Mesenchymal stem cell (in vitro differentiated cells and primary cell): ENCODE measurements at regions not wholly inside any gene's neighbourhood (a gene's known extent, or its start where the extent isn't known, plus 50 kb on each side); places are given as distances from the start of the nearest gene placed in this dataset.

Source experiments
- DNase-seq: peaks from one replicate; pipeline ENCODE4 v3.0.0-alpha.2; 2013
- H2AFZ ChIP-seq: one replicate; pipeline ENCODE4 v1.6.1; 2013; ENCODE audit warnings: low read depth, mild to moderate bottlenecking, control low read depth, inconsistent platforms, low read length, moderate library complexity
- H2AK5ac ChIP-seq: 2 replicates; pipeline ENCODE4 v1.6.1; 2013; ENCODE audit warnings: low read length, moderate library complexity, mild to moderate bottlenecking, inconsistent platforms; ENCODE audit not compliant: severe bottlenecking
- H2BK120ac ChIP-seq: one replicate; pipeline ENCODE4 v1.6.1; 2013; ENCODE audit warnings: low read depth, mild to moderate bottlenecking, inconsistent platforms, low read length, moderate library complexity
- H2BK12ac ChIP-seq, 2 experiments: one replicate each; pipeline ENCODE4 v1.6.1; 2013; ENCODE audit warnings: inconsistent platforms in 2 of 2, low read length in 2 of 2, mild to moderate bottlenecking in 2 of 2, moderate library complexity in 2 of 2, control low read depth in 1 of 2
- H2BK15ac ChIP-seq: one replicate; pipeline ENCODE4 v1.6.1; 2013; ENCODE audit warnings: mild to moderate bottlenecking, low read depth, inconsistent platforms; ENCODE audit not compliant: poor library complexity, severe bottlenecking
- H2BK5ac ChIP-seq: 2 replicates; pipeline ENCODE4 v1.6.1; 2013; ENCODE audit warnings: low read depth, mild to moderate bottlenecking, low read length, control low read depth, inconsistent platforms; ENCODE audit not compliant: poor library complexity, severe bottlenecking
- H3K14ac ChIP-seq, 2 experiments: one replicate each; pipeline ENCODE4 v1.6.1; 2013; ENCODE audit warnings: inconsistent platforms in 2 of 2, low read length in 2 of 2, control low read depth in 1 of 2, mild to moderate bottlenecking in 1 of 2, moderate library complexity in 1 of 2
- H3K18ac ChIP-seq, 2 experiments: one replicate each; pipeline ENCODE4 v1.6.1; 2013; ENCODE audit warnings: inconsistent platforms in 2 of 2, low read length in 2 of 2, control low read depth in 1 of 2, low read depth in 1 of 2, mild to moderate bottlenecking in 1 of 2
- H3K23ac ChIP-seq, 2 experiments: one replicate each; pipeline ENCODE4 v1.6.1; 2013; ENCODE audit warnings: inconsistent platforms in 2 of 2, low read length in 2 of 2, mild to moderate bottlenecking in 2 of 2, moderate library complexity in 2 of 2, control low read depth in 1 of 2
- H3K27ac ChIP-seq: 2 replicates; pipeline ENCODE4 v1.5.1; 2013; ENCODE audit warnings: mild to moderate bottlenecking, moderate library complexity, low read length, control low read depth, inconsistent platforms; ENCODE audit not compliant: poor library complexity, severe bottlenecking
- H3K27me3 ChIP-seq, 2 experiments: 2 replicates each; pipeline versions ENCODE4 v1.6.1 to v1.7.0; 2013; ENCODE audit warnings: low read length in 2 of 2, mild to moderate bottlenecking in 2 of 2, moderate library complexity in 2 of 2, control low read depth in 1 of 2, inconsistent platforms in 1 of 2; ENCODE audit not compliant: control insufficient read depth in 1 of 2, insufficient read depth in 1 of 2
- H3K36me3 ChIP-seq, 2 experiments: 2 replicates each; pipeline versions ENCODE4 v1.6.1 to v1.7.0; 2013; ENCODE audit warnings: low read length in 2 of 2, control low read depth in 1 of 2, inconsistent platforms in 1 of 2, low read depth in 1 of 2, mild to moderate bottlenecking in 1 of 2; ENCODE audit not compliant: insufficient read depth in 2 of 2, control insufficient read depth in 1 of 2
- H3K4ac ChIP-seq, 2 experiments: one replicate each; pipeline ENCODE4 v1.6.1; 2013; ENCODE audit warnings: inconsistent platforms in 2 of 2, low read length in 2 of 2, mild to moderate bottlenecking in 2 of 2, moderate library complexity in 2 of 2, control low read depth in 1 of 2, low read depth in 1 of 2
- H3K4me1 ChIP-seq: 2 replicates; pipeline ENCODE4 v1.6.1; 2013; ENCODE audit warnings: low read depth, low read length, control low read depth; ENCODE audit not compliant: control insufficient read depth, insufficient read depth
- H3K4me2 ChIP-seq: 2 replicates; pipeline ENCODE4 v1.6.1; 2013; ENCODE audit warnings: low read length, mild to moderate bottlenecking, inconsistent platforms; ENCODE audit not compliant: poor library complexity, severe bottlenecking
- H3K4me3 ChIP-seq, 2 experiments: 2 replicates each; pipeline versions ENCODE4 v1.5.1 to v1.7.0; 2013; ENCODE audit warnings: low read length in 2 of 2, mild to moderate bottlenecking in 2 of 2, control low read depth in 1 of 2, low read depth in 1 of 2; ENCODE audit not compliant: insufficient read depth in 1 of 2
- H3K79me1 ChIP-seq: replicated peaks from 2 replicates; pipeline ENCODE4 v1.6.1; 2013; ENCODE audit warnings: mild to moderate bottlenecking, control low read depth, low read length, inconsistent platforms; ENCODE audit not compliant: poor library complexity, severe bottlenecking
- H3K9ac ChIP-seq: 2 replicates; pipeline ENCODE4 v1.7.0; 2013; ENCODE audit warnings: mild to moderate bottlenecking, low read length, moderate library complexity
- H3K9me3 ChIP-seq: 2 replicates; pipeline ENCODE4 v1.7.0; 2013; ENCODE audit warnings: mild to moderate bottlenecking, low read length; ENCODE audit not compliant: control insufficient read depth
- H4K8ac ChIP-seq: one replicate; pipeline ENCODE4 v1.6.1; 2013; ENCODE audit warnings: inconsistent platforms, mild to moderate bottlenecking, low read length, moderate library complexity
- H4K91ac ChIP-seq: one replicate; pipeline ENCODE4 v1.6.1; 2013; ENCODE audit warnings: mild to moderate bottlenecking, low read length, inconsistent platforms
- WGBS: methylation state at CpG from one replicate; pipeline ENCODE4 v1.1.7; 2013; ENCODE audit warnings: mixed read lengths; 5-methylcytosine and 5-hydroxymethylcytosine counted together

- WGBS, result 88% methylated on average over 1 of the region's 2 CpGs
- no peaks in the 10 kb centered on the region for H3K4me1 ChIP-seq
These were observed 528.1 kb upstream of the CDH8 start for GRCh38 chr16:62564291-62564690.

GRCh38 chr16:62562121-62562520 is 525.9 kb upstream of the CDH8 start:
- no peak overlapping the region for H4K8ac ChIP-seq
- no peak overlapping the region for H3K27ac ChIP-seq
- no peak overlapping the region for H3K23ac ChIP-seq
- no peaks in the 10 kb centered on the region for H3K27me3 ChIP-seq
- peaks cover 9% of the 10 kb centered on the region for H3K9me3 ChIP-seq
- no peak overlapping the region for H3K4me2 ChIP-seq
- no peak overlapping the region for H2BK5ac ChIP-seq
- no peak overlapping the region for H2BK12ac ChIP-seq
- no peaks in the 10 kb centered on the region for H3K36me3 ChIP-seq
- H3K14ac ChIP-seq, result no peak overlapping the region
- no peaks in the 10 kb centered on the region for H3K79me1 ChIP-seq
- H2BK15ac ChIP-seq, result no peak overlapping the region
- no peak overlapping the region for H2AFZ ChIP-seq
- no peak overlapping the region for H3K4me3 ChIP-seq
- no peak overlapping the region for H2BK120ac ChIP-seq
- no peak overlapping the region for H3K9ac ChIP-seq
- H4K91ac ChIP-seq, result no peak overlapping the region
- H3K4me1 ChIP-seq, result no peaks in the 10 kb centered on the region
- no peak overlapping the region for H3K4ac ChIP-seq
- DNase-seq, result no peak
- H3K18ac ChIP-seq, result no peak overlapping the region
- H2AK5ac ChIP-seq, result no peak overlapping the region

More at GRCh38 chr16:62564291-62564690, 528.1 kb upstream of the CDH8 start:
- Histone ChIP-seq H2AFZ (no peak overlapping the region), H4K8ac (no peak overlapping the region), H2AK5ac (no peak overlapping the region), H3K9ac (no peak overlapping the region), H4K91ac (no peak overlapping the region), H3K27me3 (no peaks in the 10 kb centered on the region), H3K14ac (no peak overlapping the region), H2BK15ac (no peak overlapping the region), H2BK120ac (no peak overlapping the region), H3K79me1 (no peaks in the 10 kb centered on the region), H3K36me3 (no peaks in the 10 kb centered on the region), H3K9me3 (peaks cover 3% of the 10 kb centered on the region), H3K27ac (no peak overlapping the region), H2BK5ac (no peak overlapping the region), H2BK12ac (no peak overlapping the region), H3K4ac (no peak overlapping the region), H3K23ac (no peak overlapping the region), H3K4me2 (no peak overlapping the region), H3K4me3 (no peak overlapping the region), H3K18ac (no peak overlapping the region)
- no peak for DNase-seq

DNA sequence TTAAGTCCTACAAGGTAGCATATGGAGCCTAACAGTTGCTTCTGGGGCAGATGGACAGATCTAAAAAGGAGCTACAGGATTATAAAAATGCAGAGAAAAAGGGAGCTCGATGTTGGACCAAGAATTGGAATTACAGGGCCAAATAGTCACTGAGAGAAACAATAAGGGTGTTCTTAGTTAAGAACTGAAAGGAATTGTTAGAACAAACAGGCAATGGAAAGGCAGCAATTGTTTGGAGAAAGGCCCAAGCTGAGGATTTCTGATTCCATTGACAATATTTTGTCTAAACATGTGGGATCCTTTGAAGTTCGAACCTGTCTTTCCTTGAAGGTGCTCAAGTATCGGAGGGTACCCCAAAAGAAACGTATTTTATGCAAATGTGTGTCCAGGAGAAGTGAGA is 513.6 kb upstream of the CDH8 start:
- H3K36me3 ChIP-seq, result no peaks in the 10 kb centered on the region
- peaks cover 6% of the 10 kb centered on the region for H3K9me3 ChIP-seq
- H3K9ac ChIP-seq, result no peak overlapping the region
- H2AK5ac ChIP-seq, result no peak overlapping the region
- no peak overlapping the region for H2BK15ac ChIP-seq
- 68% methylated on average over 4 of the region's 4 CpGs for WGBS
- no peak overlapping the region for H3K4me3 ChIP-seq
- H2BK120ac ChIP-seq, result no peak overlapping the region
- H3K14ac ChIP-seq, result no peak overlapping the region
- H3K27ac ChIP-seq, result no peak overlapping the region
- no peak for DNase-seq
- H3K23ac ChIP-seq, result no peak overlapping the region
- no peak overlapping the region for H2AFZ ChIP-seq
- no peaks in the 10 kb centered on the region for H3K27me3 ChIP-seq
- no peak overlapping the region for H3K18ac ChIP-seq
- no peak overlapping the region for H2BK5ac ChIP-seq
- H2BK12ac ChIP-seq, result no peak overlapping the region
- no peaks in the 10 kb centered on the region for H3K79me1 ChIP-seq
- no peak overlapping the region for H3K4ac ChIP-seq
- no peaks in the 10 kb centered on the region for H3K4me1 ChIP-seq
- H4K8ac ChIP-seq, result no peak overlapping the region
- no peak overlapping the region for H3K4me2 ChIP-seq
- no peak overlapping the region for H4K91ac ChIP-seq

GRCh38 chr16:62548095-62548494 is 511.9 kb upstream of the CDH8 start:
- Histone ChIP-seq H2BK12ac (no peak overlapping the region), H2BK15ac (no peak overlapping the region), H3K4me3 (no peak overlapping the region), H3K27ac (no peak overlapping the region), H3K9ac (no peak overlapping the region), H3K14ac (no peak overlapping the region), H3K23ac (no peak overlapping the region), H3K9me3 (peaks cover 6% of the 10 kb centered on the region), H2BK5ac (no peak overlapping the region), H3K18ac (no peak overlapping the region), H3K4me1 (no peaks in the 10 kb centered on the region), H2BK120ac (no peak overlapping the region), H2AFZ (no peak overlapping the region), H3K36me3 (no peaks in the 10 kb centered on the region), H3K4me2 (no peak overlapping the region), H3K27me3 (no peaks in the 10 kb centered on the region), H2AK5ac (no peak overlapping the region), H3K4ac (no peak overlapping the region), H4K91ac (no peak overlapping the region), H4K8ac (no peak overlapping the region), H3K79me1 (no peaks in the 10 kb centered on the region)
- no CpG with 5 or more reads among the region's 1 CpG for WGBS
- no peak for DNase-seq
